ENCODE measurements at regions not wholly inside any gene's neighbourhood (a gene's known extent, or its start where the extent isn't known, plus 50 kb on each side); places are given as distances from the start of the nearest gene placed in this dataset.

GRCh38 chr5:168110870-168111832 is 180.3 kb upstream of the WWC1 start:
- Histone ChIP-seq H3K27ac (no peak overlapping the region), H3K36me3 (no peaks in the 10 kb centered on the region), H3K4me3 (no peak overlapping the region), H3K4me1 (no peaks in the 10 kb centered on the region), H3K27me3 (no peaks in the 10 kb centered on the region), H3K9me3 (no peaks in the 10 kb centered on the region)
- ATAC-seq, result no peak
- intact Hi-C loops (cut with DNase I; ENCODE audit: low total_unique reads) (no loop called here), in situ Hi-C loops (cut with MboI; ENCODE audit: low sequenced_read_pairs in 4 of 4) (no loop called here)
- TF ChIP-seq POLR2A (IDR thresholded peaks at IDR 0.05), result no peak
- TF ChIP-seq CTCF (IDR thresholded peaks at IDR 0.05 in 4 of 5, conservative IDR thresholded peaks at IDR 0.05 in 1 of 5), result no peak
- DNase-seq, result no peak

GRCh38 chr5:168114444-168115017 is 176.9 kb upstream of the WWC1 start:
- intact Hi-C loops (cut with DNase I; ENCODE audit: low total_unique reads) (no loop called here), in situ Hi-C loops (cut with MboI; ENCODE audit: low sequenced_read_pairs in 4 of 4) (no loop called here)
- DNase-seq (no peak), ATAC-seq (no peak)
- Histone ChIP-seq H3K4me1 (no peaks in the 10 kb centered on the region), H3K36me3 (no peaks in the 10 kb centered on the region), H3K4me3 (no peak overlapping the region), H3K27ac (no peak overlapping the region), H3K9me3 (no peaks in the 10 kb centered on the region), H3K27me3 (no peaks in the 10 kb centered on the region)
- TF ChIP-seq CTCF (IDR thresholded peaks at IDR 0.05 in 4 of 5, conservative IDR thresholded peaks at IDR 0.05 in 1 of 5) (peak in 1 of 5 experiments; percentile 10), POLR2A (IDR thresholded peaks at IDR 0.05) (no peak)

GRCh38 chr5:168117469-168117868 is 174.0 kb upstream of the WWC1 start:
- Histone ChIP-seq H3K36me3 (no peaks in the 10 kb centered on the region), H3K27me3 (no peaks in the 10 kb centered on the region), H3K4me1 (no peaks in the 10 kb centered on the region), H3K9me3 (no peaks in the 10 kb centered on the region), H3K4me3 (no peak overlapping the region), H3K27ac (no peak overlapping the region)
- DNase-seq (no peak), ATAC-seq (no peak)
- intact Hi-C loops (cut with DNase I; ENCODE audit: low total_unique reads), result no loop called here
- in situ Hi-C loops (cut with MboI; ENCODE audit: low sequenced_read_pairs in 4 of 4), result no loop called here
- TF ChIP-seq CTCF (IDR thresholded peaks at IDR 0.05 in 4 of 5, conservative IDR thresholded peaks at IDR 0.05 in 1 of 5), result no peak
- no peak for TF ChIP-seq POLR2A (IDR thresholded peaks at IDR 0.05)

- H3K36me3 ChIP-seq, result no peaks in the 10 kb centered on the region
- H3K27me3 ChIP-seq, result no peaks in the 10 kb centered on the region
- no peaks in the 10 kb centered on the region for H3K9me3 ChIP-seq
- H3K4me3 ChIP-seq, result no peak overlapping the region
- no peak overlapping the region for H3K27ac ChIP-seq
- H3K4me1 ChIP-seq, result no peaks in the 10 kb centered on the region
- TF ChIP-seq POLR2A (IDR thresholded peaks at IDR 0.05), result no peak
- no peak for TF ChIP-seq CTCF (IDR thresholded peaks at IDR 0.05 in 4 of 5, conservative IDR thresholded peaks at IDR 0.05 in 1 of 5)
- DNase-seq (no peak), ATAC-seq (no peak)
- in situ Hi-C loops (cut with MboI; ENCODE audit: low sequenced_read_pairs in 4 of 4) (no loop called here), intact Hi-C loops (cut with DNase I; ENCODE audit: low total_unique reads) (no loop called here)
Measured at GRCh38 chr5:168118042-168118668, 173.3 kb upstream of the WWC1 start.

Data from gastrocnemius medialis (tissue), 4 donors.